ENCODE measurements at regions not wholly inside any gene's neighbourhood (a gene's known extent, or its start where the extent isn't known, plus 50 kb on each side); places are given as distances from the start of the nearest gene placed in this dataset.

GRCh38 chr4:81552086-81552485, 80.4 kb upstream of the RASGEF1B start:
- TF ChIP-seq MAX (IDR thresholded peaks at IDR 0.05) (no peak), JUN (IDR thresholded peaks at IDR 0.05; ENCODE audit: low read depth, low read length) (no peak)

Data from H1 (cell line).